ENCODE measurements at regions not wholly inside any gene's neighbourhood (a gene's known extent, or its start where the extent isn't known, plus 50 kb on each side); places are given as distances from the start of the nearest gene placed in this dataset.

- TF ChIP-seq CTCF (IDR thresholded peaks at IDR 0.05) = no peak
Observed at GRCh38 chr10:44706745-44707144, 204.4 kb upstream of the TMEM72 start.

GRCh38 chr10:44713307-44713706, 197.8 kb upstream of the TMEM72 start:
- no peak for TF ChIP-seq CTCF (IDR thresholded peaks at IDR 0.05)

GRCh38 chr10:44714451-44714850, 196.7 kb upstream of the TMEM72 start:
- no peak for TF ChIP-seq CTCF (IDR thresholded peaks at IDR 0.05)

GRCh38 chr10:44715136-44715535, 196.0 kb upstream of the TMEM72 start:
- TF ChIP-seq CTCF (IDR thresholded peaks at IDR 0.05) = no peak

- TF ChIP-seq CTCF (IDR thresholded peaks at IDR 0.05) = no peak
Observed at GRCh38 chr10:44716470-44717015, 194.6 kb upstream of the TMEM72 start.

- no peak for TF ChIP-seq CTCF (IDR thresholded peaks at IDR 0.05)
Observed at GRCh38 chr10:44723082-44723481, 188.1 kb upstream of the TMEM72 start.

- TF ChIP-seq CTCF (IDR thresholded peaks at IDR 0.05) = no peak
Observed at GRCh38 chr10:44723619-44724325, 187.4 kb upstream of the TMEM72 start.

Data from LNCAP (cell line).